A673 (cell line): ENCODE measurements at regions not wholly inside any gene's neighbourhood (a gene's known extent, or its start where the extent isn't known, plus 50 kb on each side); places are given as distances from the start of the nearest gene placed in this dataset.

ENCODE experiments used
- BruUV-seq: library from RNA; stranded (reverse); fragments of 400-500 nt; replicated peaks from 2 replicates; lab custom pipeline; 2021; lab: Mats Ljungman, UMichigan
- CTCF ChIA-PET: fragments of 300-600 bp; sonication (Branson Sonifier 250); formaldehyde crosslinking; loops from one replicate; lab custom pipeline; 2022; ENCODE audit warnings: antibody characterized with exemption; lab: Charles Lee
- POLR2A ChIA-PET: fragments of 300-600 bp; sonication (Branson Sonifier 250); formaldehyde crosslinking; loops from one replicate; lab custom pipeline; 2022; ENCODE audit warnings: antibody characterized with exemption; ENCODE audit not compliant: low non-redundant PET; lab: Charles Lee
- DNase-seq: peaks from one replicate; pipeline ENCODE4 v3.0.0-alpha.2; 2015; ENCODE audit warnings: low spot score
- H3K27ac ChIP-seq: fragments of 200-600 bp; sonication (generic); 2 replicates; pipeline ENCODE4 v1.5.1; 2016; ENCODE audit warnings: mixed run types, low read depth, mild to moderate bottlenecking, mixed read lengths, antibody characterized with exemption, low read length; ENCODE audit not compliant: poor library complexity, severe bottlenecking
- H3K27me3 ChIP-seq: fragments of 200-600 bp; sonication (generic); replicated peaks from 2 replicates; pipeline ENCODE4 v1.6.1; 2017; ENCODE audit warnings: mixed run types, low read depth, mild to moderate bottlenecking, mixed read lengths, antibody characterized with exemption, low read length; ENCODE audit not compliant: insufficient read depth, poor library complexity
- H3K36me3 ChIP-seq: fragments of 200-600 bp; sonication (generic); 2 replicates; pipeline ENCODE4 v1.6.1; 2016; ENCODE audit warnings: mixed run types, mild to moderate bottlenecking, mixed read lengths, antibody characterized with exemption, low read length; ENCODE audit not compliant: insufficient read depth, poor library complexity, severe bottlenecking
- H3K4me1 ChIP-seq: fragments of 200-600 bp; sonication (generic); 2 replicates; pipeline ENCODE4 v1.6.1; 2017; ENCODE audit warnings: mixed run types, mild to moderate bottlenecking, mixed read lengths, antibody characterized with exemption, low read length; ENCODE audit not compliant: insufficient read depth, poor library complexity, severe bottlenecking
- H3K4me3 ChIP-seq: fragments of 200-600 bp; sonication (generic); 2 replicates; pipeline ENCODE4 v1.5.1; 2016; ENCODE audit warnings: low read depth, mixed run types, mild to moderate bottlenecking, mixed read lengths, low read length; ENCODE audit not compliant: poor library complexity, severe bottlenecking
- H3K9me3 ChIP-seq: fragments of 200-600 bp; sonication (generic); 2 replicates; pipeline ENCODE4 v1.6.1; 2016; ENCODE audit warnings: mixed run types, low read depth, mild to moderate bottlenecking, mixed read lengths, antibody characterized with exemption, low read length; ENCODE audit not compliant: poor library complexity, severe bottlenecking
- EZH2 ChIP-seq: fragments of 200-600 bp; sonication (generic); IDR thresholded peaks from 2 replicates; pipeline ENCODE4 v1.6.1; 2017; ENCODE audit warnings: borderline replicate concordance, low read depth, mild to moderate bottlenecking, mixed read lengths, antibody characterized with exemption, low read length; ENCODE audit not compliant: poor library complexity, severe bottlenecking
- intact Hi-C: fragments of 100-400 bp; cut with micrococcal nuclease; formaldehyde crosslinking; loops from one replicate; pipeline ENCODE4 v1.10.0; 2022; ENCODE audit not compliant: unreplicated experiment
- TF ChIP-seq, protein P1 (sequence below): fragments of 300-800, 200-600 bp; sonication (generic); conservative IDR thresholded peaks from 2 replicates; pipeline ENCODE4 v1.5.1; 2017; ENCODE audit warnings: low read depth, mild to moderate bottlenecking, antibody characterized with exemption, low read length, moderate library complexity, mixed read lengths

DNA sequence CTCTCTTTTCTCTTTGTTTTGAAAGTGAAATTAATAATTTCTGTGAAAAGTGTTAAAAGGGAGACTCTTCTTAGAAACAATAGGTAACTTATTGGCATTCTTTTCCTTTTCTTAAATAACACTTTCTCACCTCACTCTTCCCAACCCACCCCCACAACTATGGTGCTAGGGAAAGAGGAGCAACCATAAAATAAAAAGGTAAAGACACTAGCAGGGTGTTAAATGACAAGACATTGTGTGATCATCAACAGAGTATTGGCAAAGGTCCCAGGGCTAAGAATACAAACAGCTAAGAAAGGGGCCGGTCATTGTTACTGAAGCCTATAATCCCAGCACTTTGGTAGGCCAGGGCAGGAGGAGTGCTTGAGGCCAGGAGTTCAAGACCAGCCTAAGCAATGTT is 183.7 kb downstream of the NEBL start:
- TF ChIP-seq, protein P1, sequence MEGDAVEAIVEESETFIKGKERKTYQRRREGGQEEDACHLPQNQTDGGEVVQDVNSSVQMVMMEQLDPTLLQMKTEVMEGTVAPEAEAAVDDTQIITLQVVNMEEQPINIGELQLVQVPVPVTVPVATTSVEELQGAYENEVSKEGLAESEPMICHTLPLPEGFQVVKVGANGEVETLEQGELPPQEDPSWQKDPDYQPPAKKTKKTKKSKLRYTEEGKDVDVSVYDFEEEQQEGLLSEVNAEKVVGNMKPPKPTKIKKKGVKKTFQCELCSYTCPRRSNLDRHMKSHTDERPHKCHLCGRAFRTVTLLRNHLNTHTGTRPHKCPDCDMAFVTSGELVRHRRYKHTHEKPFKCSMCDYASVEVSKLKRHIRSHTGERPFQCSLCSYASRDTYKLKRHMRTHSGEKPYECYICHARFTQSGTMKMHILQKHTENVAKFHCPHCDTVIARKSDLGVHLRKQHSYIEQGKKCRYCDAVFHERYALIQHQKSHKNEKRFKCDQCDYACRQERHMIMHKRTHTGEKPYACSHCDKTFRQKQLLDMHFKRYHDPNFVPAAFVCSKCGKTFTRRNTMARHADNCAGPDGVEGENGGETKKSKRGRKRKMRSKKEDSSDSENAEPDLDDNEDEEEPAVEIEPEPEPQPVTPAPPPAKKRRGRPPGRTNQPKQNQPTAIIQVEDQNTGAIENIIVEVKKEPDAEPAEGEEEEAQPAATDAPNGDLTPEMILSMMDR: no peak
- TF ChIP-seq EZH2: no peak
- intact Hi-C loops: no loop called here
- H3K4me3 ChIP-seq: no peak overlapping the region
- no peaks in the 10 kb centered on the region for H3K9me3 ChIP-seq
- no peaks in the 10 kb centered on the region for H3K27me3 ChIP-seq
- no peak for DNase-seq
- no peaks in the 10 kb centered on the region for H3K36me3 ChIP-seq
- H3K4me1 ChIP-seq: no peaks in the 10 kb centered on the region
- CTCF ChIA-PET: no interaction called here
- H3K27ac ChIP-seq: no peak overlapping the region
- POLR2A ChIA-PET: no interaction called here
- BruUV-seq: no TSS peak

DNA sequence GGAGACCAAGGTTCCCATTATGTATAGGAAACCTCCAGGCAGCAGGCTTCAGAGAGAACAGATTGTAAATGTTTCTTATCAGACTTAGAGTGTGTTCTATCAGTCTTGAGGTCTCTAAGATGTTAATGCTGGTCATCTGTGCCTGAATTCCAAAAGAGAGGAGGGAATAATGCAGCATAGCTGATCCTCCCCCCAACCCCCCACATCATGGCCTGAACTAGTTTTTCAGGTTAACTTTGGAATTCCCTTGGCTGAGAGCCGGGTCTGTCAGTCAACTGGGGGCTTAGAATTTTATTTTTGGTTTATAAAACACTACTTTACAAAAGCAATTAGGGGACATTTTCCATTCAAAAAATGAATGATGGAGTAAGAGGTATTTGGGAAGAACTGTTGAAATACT is 184.3 kb downstream of the NEBL start:
- no peaks in the 10 kb centered on the region for H3K27me3 ChIP-seq
- H3K36me3 ChIP-seq: no peaks in the 10 kb centered on the region
- intact Hi-C loops: no loop called here
- POLR2A ChIA-PET: no interaction called here
- CTCF ChIA-PET: interaction anchor here (0.6 kb wide), 1 partner anchor 1459 kb away, joined by 3 read pairs; no protein-coding TSS in a partner anchor
- no peaks in the 10 kb centered on the region for H3K4me1 ChIP-seq
- H3K4me3 ChIP-seq: no peak overlapping the region
- H3K9me3 ChIP-seq: no peaks in the 10 kb centered on the region
- DNase-seq: no peak
- no TSS peak for BruUV-seq
- TF ChIP-seq, protein P1: no peak
- no peak for TF ChIP-seq EZH2
- no peak overlapping the region for H3K27ac ChIP-seq

DNA sequence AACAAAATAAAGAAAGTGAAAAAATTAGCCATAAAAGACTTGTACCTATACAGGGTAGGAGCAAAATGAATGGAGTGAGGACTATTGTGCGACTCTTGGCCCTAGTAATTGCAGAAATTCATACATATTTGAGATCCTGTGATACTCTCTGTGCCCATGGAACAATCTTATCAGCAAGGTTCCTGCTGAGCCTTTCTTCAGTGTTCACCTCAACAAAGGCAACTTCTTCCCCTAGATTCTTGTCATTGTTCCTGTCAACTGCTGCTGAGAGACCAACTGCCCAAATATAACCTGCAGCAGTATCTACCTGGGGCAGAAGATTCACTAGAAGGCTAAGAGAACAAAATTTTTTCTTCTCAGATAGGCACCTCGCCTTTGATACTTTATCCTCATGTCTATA is 187.4 kb downstream of the NEBL start:
- H3K27ac ChIP-seq: no peak overlapping the region
- intact Hi-C loops: no loop called here
- TF ChIP-seq EZH2: no peak
- H3K4me3 ChIP-seq: no peak overlapping the region
- CTCF ChIA-PET: no interaction called here
- H3K36me3 ChIP-seq: no peaks in the 10 kb centered on the region
- no peak for DNase-seq
- no peaks in the 10 kb centered on the region for H3K27me3 ChIP-seq
- BruUV-seq: no TSS peak
- no peaks in the 10 kb centered on the region for H3K4me1 ChIP-seq
- POLR2A ChIA-PET: no interaction called here
- no peaks in the 10 kb centered on the region for H3K9me3 ChIP-seq

DNA sequence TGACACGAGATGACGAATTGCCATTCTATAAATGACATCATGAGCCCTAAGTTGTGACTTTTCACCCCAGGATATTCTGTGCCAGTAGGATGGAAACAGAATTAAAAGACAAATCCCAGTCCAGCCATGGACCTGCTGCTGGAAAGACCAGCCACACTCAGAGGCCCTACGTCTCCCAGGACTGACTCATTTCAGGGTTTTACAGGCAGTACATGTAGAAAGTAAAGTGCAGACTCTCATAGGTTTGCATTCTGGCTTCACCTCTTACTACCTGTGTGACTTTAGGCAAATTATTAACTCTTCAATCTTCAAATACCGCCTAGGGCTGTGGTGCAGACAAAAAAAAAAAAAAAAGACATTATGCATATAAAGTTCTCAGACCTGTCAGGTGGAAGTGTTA is 188.8 kb downstream of the NEBL start:
- Histone ChIP-seq H3K4me3 (no peak overlapping the region), H3K4me1 (no peaks in the 10 kb centered on the region), H3K27me3 (no peaks in the 10 kb centered on the region), H3K27ac (no peak overlapping the region), H3K36me3 (no peaks in the 10 kb centered on the region), H3K9me3 (no peaks in the 10 kb centered on the region)
- TF ChIP-seq, protein P1: no peak
- no peak for TF ChIP-seq EZH2
- DNase-seq: no peak
- ChIA-PET POLR2A (no interaction called here), CTCF (no interaction called here)
- BruUV-seq: no TSS peak
- intact Hi-C loops: no loop called here
